Transverse colon (tissue), 4 donors: ENCODE measurements at regions not wholly inside any gene's neighbourhood (a gene's known extent, or its start where the extent isn't known, plus 50 kb on each side); places are given as distances from the start of the nearest gene placed in this dataset.

Source experiments
- DNase-seq: peaks from one replicate; pipeline ENCODE4 v3.0.0-alpha.2; 2019
- H3K27ac ChIP-seq, 4 donors: fragments of 200-600 bp; sonication (generic); 2 replicates each; pipeline ENCODE4 v1.5.1; 2016 to 2018; ENCODE audit warnings: inconsistent platforms in 4 of 4
- H3K27me3 ChIP-seq: fragments of 200-600 bp; sonication (generic); 2 replicates; pipeline ENCODE4 v1.5.1; 2017; ENCODE audit warnings: inconsistent platforms
- H3K36me3 ChIP-seq, 4 donors: fragments of 200-600 bp; sonication (generic); 2 replicates each; pipeline ENCODE4 v1.5.1; 2017 to 2019; ENCODE audit warnings: inconsistent platforms in 4 of 4
- H3K4me1 ChIP-seq, 4 donors: fragments of 200-600 bp; sonication (generic); 2 replicates each; pipeline ENCODE4 v1.5.1; 2017 to 2020; ENCODE audit warnings: inconsistent platforms in 4 of 4
- H3K4me3 ChIP-seq, 4 donors: fragments of 200-600 bp; sonication (generic); 1 replicate in 1 of 4; 2 replicates in 3 of 4; pipeline versions ENCODE4 v1.5.1 to v1.6.1; 2017 to 2019; ENCODE audit warnings: inconsistent platforms in 4 of 4
- H3K9me3 ChIP-seq, 2 donors: fragments of 200-600 bp; sonication (generic); 2 replicates each; pipeline ENCODE4 v1.5.1; 2017 to 2019; ENCODE audit warnings: inconsistent platforms in 2 of 2
- EP300 ChIP-seq: sonication (generic); formaldehyde crosslinking; IDR thresholded peaks from one replicate; pipeline ENCODE4 v1.6.1; 2017; ENCODE audit warnings: antibody characterized with exemption, low read depth
- POLR2A ChIP-seq: fragments of 450-650 bp; IDR thresholded peaks from one replicate; pipeline ENCODE4 v1.6.1; 2016; ENCODE audit warnings: antibody characterized with exemption, mild to moderate bottlenecking, moderate library complexity
- POLR2AphosphoS5 ChIP-seq, 3 donors: sonication (generic); formaldehyde crosslinking; IDR thresholded peaks; one replicate each; pipeline ENCODE4 v1.6.1; 2016; ENCODE audit warnings: antibody characterized with exemption in 3 of 3
- WGBS, 2 donors: methylation state at CpG; one replicate each; pipeline ENCODE4 v1.1.5; 2018; ENCODE audit warnings: low coverage in 1 of 2; 5-methylcytosine and 5-hydroxymethylcytosine counted together
- in situ Hi-C, 4 donors: fragments of 200-750 bp; cut with MboI; loops; one replicate each; pipeline versions ENCODE4 v1.15.0 to v1.15.1; 2017; ENCODE audit warnings: low sequenced_read_pairs in 3 of 4, low pct_ligation_motif_present in 1 of 4, low pct_unique_long_range_greater_than_20kb in 1 of 4
- intact Hi-C: fragments of 100-400 bp; cut with DNase I; formaldehyde crosslinking; loops from one replicate; pipeline ENCODE4 v1.15.1; 2023; ENCODE audit warnings: low total_unique reads
- TF ChIP-seq, protein P1 (sequence below), 5 experiments: fragments of 200-600 bp in 3 of 5; fragments of 450-650 bp in 2 of 5; sonication (generic) in 3 of 5; IDR thresholded peaks; 1 replicate in 2 of 5; 2 replicates in 3 of 5; pipeline ENCODE4 v1.5.1; 2016 to 2017; ENCODE audit warnings: antibody characterized with exemption in 5 of 5, inconsistent platforms in 3 of 5, mild to moderate bottlenecking in 2 of 5, moderate library complexity in 1 of 5

DNA sequence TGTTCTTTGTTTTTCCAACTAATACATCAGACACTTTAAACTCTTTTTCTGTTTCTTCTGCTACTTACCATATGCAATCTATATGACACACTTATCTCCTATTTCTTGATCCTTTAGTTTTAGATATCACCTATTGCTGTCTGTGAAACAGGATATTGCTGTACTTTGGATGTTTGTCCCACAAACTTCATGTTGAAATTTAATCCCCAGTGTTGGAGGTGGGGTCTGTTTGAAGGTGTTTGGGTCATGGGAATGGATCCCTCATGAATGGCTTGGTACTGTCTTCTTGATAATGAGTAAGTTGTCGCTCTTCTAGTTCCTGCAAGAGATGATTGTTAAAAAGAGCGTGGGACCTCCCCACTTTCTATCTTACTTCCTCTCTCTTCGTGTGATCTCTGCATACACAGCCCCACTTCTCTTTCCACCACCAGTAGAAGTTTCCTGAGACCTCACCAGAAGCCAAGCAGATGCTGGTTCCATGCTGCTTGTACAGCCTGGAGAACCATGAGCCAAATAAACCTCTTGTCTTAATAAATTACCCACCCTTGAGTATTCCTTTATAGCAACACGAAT, 244.2 kb downstream of the NHLRC3 start:
- Histone ChIP-seq H3K27ac (no peak overlapping the region), H3K4me1 (peaks cover 0 to 20% (median 0%) of the 10 kb centered on the region in 4 donors), H3K9me3 (peaks cover 7 to 8% of the 10 kb centered on the region in 2 donors), H3K4me3 (no peak overlapping the region), H3K27me3 (no peaks in the 10 kb centered on the region), H3K36me3 (no peaks in the 10 kb centered on the region)
- TF ChIP-seq POLR2AphosphoS5 (IDR thresholded peaks at IDR 0.05) (no peak), EP300 (no peak), POLR2A (no peak)
- TF ChIP-seq, protein P1, sequence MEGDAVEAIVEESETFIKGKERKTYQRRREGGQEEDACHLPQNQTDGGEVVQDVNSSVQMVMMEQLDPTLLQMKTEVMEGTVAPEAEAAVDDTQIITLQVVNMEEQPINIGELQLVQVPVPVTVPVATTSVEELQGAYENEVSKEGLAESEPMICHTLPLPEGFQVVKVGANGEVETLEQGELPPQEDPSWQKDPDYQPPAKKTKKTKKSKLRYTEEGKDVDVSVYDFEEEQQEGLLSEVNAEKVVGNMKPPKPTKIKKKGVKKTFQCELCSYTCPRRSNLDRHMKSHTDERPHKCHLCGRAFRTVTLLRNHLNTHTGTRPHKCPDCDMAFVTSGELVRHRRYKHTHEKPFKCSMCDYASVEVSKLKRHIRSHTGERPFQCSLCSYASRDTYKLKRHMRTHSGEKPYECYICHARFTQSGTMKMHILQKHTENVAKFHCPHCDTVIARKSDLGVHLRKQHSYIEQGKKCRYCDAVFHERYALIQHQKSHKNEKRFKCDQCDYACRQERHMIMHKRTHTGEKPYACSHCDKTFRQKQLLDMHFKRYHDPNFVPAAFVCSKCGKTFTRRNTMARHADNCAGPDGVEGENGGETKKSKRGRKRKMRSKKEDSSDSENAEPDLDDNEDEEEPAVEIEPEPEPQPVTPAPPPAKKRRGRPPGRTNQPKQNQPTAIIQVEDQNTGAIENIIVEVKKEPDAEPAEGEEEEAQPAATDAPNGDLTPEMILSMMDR (IDR thresholded peaks at IDR 0.05): no peak
- in situ Hi-C loops (no loop called here), intact Hi-C loops (no loop called here)
- WGBS, 2 donors: 60 to 66% methylated on average over 4 of the region's 4 CpGs
- DNase-seq: no peak

DNA sequence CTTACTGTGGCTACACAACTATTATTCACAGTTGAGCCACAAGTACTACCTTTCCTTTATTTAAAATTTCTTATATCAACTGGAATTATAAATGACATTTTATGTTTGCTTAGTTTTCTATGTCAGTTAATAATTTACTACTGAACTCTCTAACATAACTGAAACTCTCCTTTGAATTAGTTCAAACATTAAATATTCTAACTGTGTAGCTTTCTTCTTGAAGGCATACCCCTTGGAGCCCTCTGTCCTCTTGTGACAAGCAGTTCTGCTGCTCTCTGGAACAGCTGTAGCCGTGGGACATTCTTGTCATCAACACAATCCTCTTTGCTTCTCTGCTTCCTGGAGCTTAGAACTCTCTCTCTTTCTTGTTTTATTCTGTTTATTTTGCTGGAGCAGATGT, 244.8 kb downstream of the NHLRC3 start:
- DNase-seq: no peak
- Histone ChIP-seq H3K4me3 (no peak overlapping the region), H3K36me3 (no peaks in the 10 kb centered on the region), H3K9me3 (peaks cover 8 to 9% of the 10 kb centered on the region in 2 donors), H3K4me1 (peaks cover 0 to 20% (median 0%) of the 10 kb centered on the region in 4 donors), H3K27ac (no peak overlapping the region), H3K27me3 (no peaks in the 10 kb centered on the region)
- TF ChIP-seq, protein P1 (IDR thresholded peaks at IDR 0.05): no peak
- no peak for TF ChIP-seq EP300
- TF ChIP-seq POLR2AphosphoS5 (IDR thresholded peaks at IDR 0.05): no peak
- TF ChIP-seq POLR2A: no peak
- intact Hi-C loops (no loop called here), in situ Hi-C loops (no loop called here)
- WGBS, 2 donors: 29 to 67% methylated on average over 1 of the region's 1 CpG

DNA sequence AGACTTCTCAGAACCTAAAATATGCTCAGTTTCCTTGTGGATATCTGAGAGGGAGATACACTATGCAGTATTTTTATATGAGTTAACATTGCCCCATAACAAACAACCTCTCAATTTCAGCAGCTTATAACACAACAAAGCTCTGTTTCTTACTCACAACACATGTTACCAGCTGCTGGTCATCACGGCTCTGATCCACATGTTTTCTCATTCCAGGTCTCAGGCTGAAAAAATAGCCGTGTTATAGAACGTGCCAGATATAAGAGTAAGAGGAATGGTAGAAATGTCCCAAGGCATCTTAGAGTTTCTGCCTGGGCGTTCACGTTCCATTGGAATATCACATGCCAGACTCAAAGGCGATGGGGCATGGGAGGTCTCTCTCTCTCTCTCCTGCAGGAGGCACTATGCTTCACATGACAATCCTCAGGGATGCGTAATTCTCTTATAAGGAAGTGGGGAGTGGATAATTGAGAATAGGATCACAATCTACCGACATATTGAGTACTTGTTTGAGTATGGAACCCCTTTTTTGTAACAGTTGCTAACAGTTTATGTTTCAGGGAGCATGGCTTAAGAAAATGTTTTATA, 246.6 kb downstream of the NHLRC3 start:
- DNase-seq: no peak
- no peaks in the 10 kb centered on the region for H3K36me3 ChIP-seq
- peaks cover 0 to 20% (median 0%) of the 10 kb centered on the region in 4 donors for H3K4me1 ChIP-seq
- WGBS, 2 donors: 78 to 100% methylated on average over 1 to 8 of the region's 8 CpGs
- H3K4me3 ChIP-seq: no peak overlapping the region
- no peak overlapping the region for H3K27ac ChIP-seq
- in situ Hi-C loops: no loop called here
- no peak for TF ChIP-seq POLR2AphosphoS5 (IDR thresholded peaks at IDR 0.05)
- TF ChIP-seq, protein P1 (IDR thresholded peaks at IDR 0.05): no peak
- TF ChIP-seq POLR2A: no peak
- no peak for TF ChIP-seq EP300
- H3K27me3 ChIP-seq: no peaks in the 10 kb centered on the region
- intact Hi-C loops: no loop called here
- peaks cover 8 to 9% of the 10 kb centered on the region in 2 donors for H3K9me3 ChIP-seq
